Activated CD4-positive, alpha-beta T cell treated with anti-CD3 and anti-CD28 coated beads, Interleukin-2, amount 10 ng/mL, durations not matched to agents 7 days and 5 days (primary cell): ENCODE measurements at regions not wholly inside any gene's neighbourhood (a gene's known extent, or its start where the extent isn't known, plus 50 kb on each side); places are given as distances from the start of the nearest gene placed in this dataset.

Source experiments
- CTCF ChIA-PET: fragments of 350-600 bp; sonication (Branson Sonifier 250); formaldehyde crosslinking; loops from one replicate; lab custom pipeline; 2021; ENCODE audit warnings: antibody characterized with exemption; lab: Charles Lee
- POLR2A ChIA-PET: fragments of 350-600 bp; sonication (Branson Sonifier 250); formaldehyde crosslinking; loops from one replicate; lab custom pipeline; 2021; ENCODE audit warnings: antibody characterized with exemption; lab: Charles Lee
- DNase-seq: peaks from one replicate; pipeline ENCODE4 v3.0.0-alpha.2; 2020
- H3K27ac Mint-ChIP-seq: one replicate; pipeline ENCODE4 v1.8.0; 2021; ENCODE audit warnings: mild to moderate bottlenecking, moderate library complexity, mixed read lengths
- H3K27me3 Mint-ChIP-seq: one replicate; pipeline ENCODE4 v1.8.0; 2021; ENCODE audit warnings: mixed read lengths
- H3K36me3 Mint-ChIP-seq: one replicate; pipeline ENCODE4 v1.8.0; 2021; ENCODE audit warnings: low read depth, mixed read lengths
- H3K4me1 Mint-ChIP-seq: one replicate; pipeline ENCODE4 v1.8.0; 2021; ENCODE audit warnings: mixed read lengths
- H3K4me3 Mint-ChIP-seq: one replicate; pipeline ENCODE4 v1.8.0; 2021; ENCODE audit warnings: mild to moderate bottlenecking, moderate library complexity, mixed read lengths
- H3K9me3 Mint-ChIP-seq: one replicate; pipeline ENCODE4 v1.8.0; 2021; ENCODE audit warnings: mixed read lengths

GRCh38 chr18:10370716-10371115 is 83.7 kb upstream of the APCDD1 start:
- CTCF ChIA-PET, result no interaction called here
- POLR2A ChIA-PET, result no interaction called here

DNA sequence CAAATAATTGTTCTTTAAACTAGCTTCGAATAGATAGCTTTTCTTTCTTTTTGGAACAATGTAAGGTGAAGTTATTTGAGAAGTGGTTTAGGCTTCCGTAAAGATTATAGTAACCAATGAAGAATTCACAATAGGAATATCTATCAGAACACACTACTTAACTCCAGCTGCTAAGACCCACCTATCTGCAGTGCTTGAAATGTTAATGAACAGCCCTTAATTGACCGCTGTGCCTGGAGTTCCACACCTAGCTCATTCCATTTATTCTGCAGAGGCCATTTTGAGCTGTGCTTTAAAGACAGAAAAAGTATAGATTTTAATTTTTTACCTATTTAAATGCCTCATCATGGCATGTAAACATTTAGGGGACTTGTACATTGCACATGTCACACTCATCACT is 83.3 kb upstream of the APCDD1 start:
- CTCF ChIA-PET, result no interaction called here
- Mint-ChIP-seq H3K36me3 (no peaks in the 10 kb centered on the region), H3K27ac (no peak overlapping the region), H3K4me1 (no peaks in the 10 kb centered on the region), H3K4me3 (no peak overlapping the region), H3K27me3 (peaks cover 2% of the 10 kb centered on the region), H3K9me3 (no peaks in the 10 kb centered on the region)
- DNase-seq, result no peak
- POLR2A ChIA-PET, result interaction anchor here (0.7 kb wide), 1 partner anchor 30 kb away, joined by 4 read pairs; no protein-coding TSS in a partner anchor

More at GRCh38 chr18:10370716-10371115, 83.7 kb upstream of the APCDD1 start:
- H3K27me3 Mint-ChIP-seq, result peaks cover 2% of the 10 kb centered on the region
- H3K27ac Mint-ChIP-seq, result no peak overlapping the region
- no peak overlapping the region for H3K4me3 Mint-ChIP-seq
- no peaks in the 10 kb centered on the region for H3K4me1 Mint-ChIP-seq
- H3K36me3 Mint-ChIP-seq, result no peaks in the 10 kb centered on the region
- no peaks in the 10 kb centered on the region for H3K9me3 Mint-ChIP-seq
- no peak for DNase-seq

DNA sequence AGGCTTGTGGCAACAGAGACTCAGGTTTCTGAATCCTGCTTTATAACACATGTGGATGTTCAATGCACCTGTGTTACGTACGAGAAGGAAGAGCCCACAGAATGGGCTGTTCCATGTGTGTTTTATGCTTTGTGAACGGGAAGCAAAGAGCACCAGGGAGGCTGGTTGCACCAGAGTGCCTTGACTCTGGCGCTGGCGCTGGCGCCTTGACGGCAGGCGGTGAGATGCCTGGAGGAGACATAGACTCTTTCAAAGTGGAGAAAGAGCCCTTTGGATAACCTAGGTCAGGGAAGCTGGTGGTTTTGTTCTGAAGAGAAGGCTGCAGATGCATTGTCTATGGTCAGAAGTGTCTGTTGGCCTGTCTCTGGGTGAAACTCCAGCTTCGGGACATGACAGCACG is 80.2 kb upstream of the APCDD1 start:
- Mint-ChIP-seq H3K4me1 (no peaks in the 10 kb centered on the region), H3K27ac (no peak overlapping the region), H3K9me3 (no peaks in the 10 kb centered on the region), H3K4me3 (no peak overlapping the region), H3K36me3 (no peaks in the 10 kb centered on the region), H3K27me3 (peaks cover 6% of the 10 kb centered on the region)
- ChIA-PET CTCF (no interaction called here), POLR2A (no interaction called here)
- DNase-seq, result no peak

GRCh38 chr18:10374636-10375293 is 79.7 kb upstream of the APCDD1 start:
- Mint-ChIP-seq H3K4me1 (no peaks in the 10 kb centered on the region), H3K4me3 (no peak overlapping the region), H3K27ac (no peak overlapping the region), H3K27me3 (peaks cover 9% of the 10 kb centered on the region), H3K9me3 (no peaks in the 10 kb centered on the region), H3K36me3 (no peaks in the 10 kb centered on the region)
- POLR2A ChIA-PET, result no interaction called here
- no peak for DNase-seq
- CTCF ChIA-PET, result no interaction called here

GRCh38 chr18:10376731-10377130 is 77.7 kb upstream of the APCDD1 start:
- peaks cover 10% of the 10 kb centered on the region for H3K27me3 Mint-ChIP-seq
- no peak overlapping the region for H3K4me3 Mint-ChIP-seq
- H3K27ac Mint-ChIP-seq, result no peak overlapping the region
- no peaks in the 10 kb centered on the region for H3K9me3 Mint-ChIP-seq
- H3K36me3 Mint-ChIP-seq, result no peaks in the 10 kb centered on the region
- H3K4me1 Mint-ChIP-seq, result no peaks in the 10 kb centered on the region
- no peak for DNase-seq
- CTCF ChIA-PET, result no interaction called here
- POLR2A ChIA-PET, result no interaction called here

GRCh38 chr18:10377956-10378355 is 76.5 kb upstream of the APCDD1 start:
- Mint-ChIP-seq H3K27ac (no peak overlapping the region), H3K4me1 (no peaks in the 10 kb centered on the region), H3K27me3 (peaks cover 12% of the 10 kb centered on the region), H3K4me3 (no peak overlapping the region), H3K36me3 (no peaks in the 10 kb centered on the region), H3K9me3 (no peaks in the 10 kb centered on the region)
- ChIA-PET CTCF (no interaction called here), POLR2A (no interaction called here)
- DNase-seq, result no peak

DNA sequence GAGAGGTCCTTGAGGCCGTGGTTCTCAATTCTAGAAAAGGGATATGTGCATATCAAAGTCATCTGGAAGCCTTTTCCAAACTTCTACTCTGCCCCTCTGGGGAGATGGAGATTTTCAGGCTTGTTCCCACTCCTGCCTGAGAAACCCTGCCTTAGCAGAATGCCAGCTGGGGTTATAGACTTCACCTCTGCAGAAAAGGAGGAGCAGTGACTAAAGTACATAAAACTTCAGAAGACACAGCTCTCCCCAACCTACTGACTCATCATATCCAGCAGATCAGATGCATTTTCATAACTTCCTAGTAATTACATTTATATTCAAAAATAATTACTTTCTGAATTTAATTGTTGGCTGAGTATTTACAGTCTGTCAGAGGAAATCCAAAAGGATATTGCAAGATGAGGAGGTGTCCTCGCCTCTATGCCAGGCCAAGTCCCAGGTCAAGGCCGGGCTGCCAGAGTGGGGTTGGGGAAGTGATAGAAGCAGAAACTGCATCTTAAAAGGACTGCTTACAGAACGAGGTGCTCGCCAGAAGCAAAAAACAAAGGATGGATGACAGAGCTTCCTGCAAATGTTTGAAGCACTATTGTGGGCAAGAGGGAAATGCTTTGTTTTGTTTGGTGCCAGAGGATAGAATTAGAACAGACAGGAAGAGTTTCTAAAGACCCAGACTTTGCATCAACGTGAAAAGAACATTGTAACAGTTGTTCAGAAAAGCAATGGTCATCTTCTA is 75.6 kb upstream of the APCDD1 start:
- DNase-seq, result no peak
- POLR2A ChIA-PET, result no interaction called here
- Mint-ChIP-seq H3K36me3 (no peaks in the 10 kb centered on the region), H3K4me1 (no peaks in the 10 kb centered on the region), H3K9me3 (no peaks in the 10 kb centered on the region), H3K27me3 (peaks cover 15% of the 10 kb centered on the region), H3K4me3 (no peak overlapping the region), H3K27ac (no peak overlapping the region)
- CTCF ChIA-PET, result no interaction called here

DNA sequence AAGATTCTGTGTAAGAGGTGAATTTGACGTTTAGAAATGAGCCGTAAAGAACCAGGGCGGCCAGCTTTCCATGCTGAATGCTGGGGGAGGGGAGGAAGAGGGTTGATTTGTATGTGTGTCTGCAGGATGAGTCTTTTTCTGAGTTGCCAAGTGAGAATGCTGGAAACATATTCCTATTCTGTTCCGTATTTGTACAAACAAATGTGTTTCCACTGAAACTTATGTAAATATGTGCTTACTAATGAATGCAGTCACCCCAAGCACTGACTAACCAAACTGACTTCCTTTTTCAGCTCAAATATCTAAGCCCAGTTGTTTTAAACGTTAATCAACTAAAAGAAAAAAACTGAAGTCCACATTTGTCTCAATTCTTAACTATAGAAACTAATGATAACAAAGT is 74.9 kb upstream of the APCDD1 start:
- no peak overlapping the region for H3K4me3 Mint-ChIP-seq

GRCh38 chr18:10381516-10381915 is 72.9 kb upstream of the APCDD1 start:
- CTCF ChIA-PET, result no interaction called here
- POLR2A ChIA-PET, result no interaction called here
- DNase-seq, result no peak
- Mint-ChIP-seq H3K4me3 (no peak overlapping the region), H3K27me3 (peaks cover 15% of the 10 kb centered on the region), H3K27ac (no peak overlapping the region), H3K4me1 (no peaks in the 10 kb centered on the region), H3K9me3 (no peaks in the 10 kb centered on the region), H3K36me3 (no peaks in the 10 kb centered on the region)

More for the DNA sequence above, 74.9 kb upstream of the APCDD1 start:
- peaks cover 15% of the 10 kb centered on the region for H3K27me3 Mint-ChIP-seq
- H3K9me3 Mint-ChIP-seq, result no peaks in the 10 kb centered on the region
- H3K27ac Mint-ChIP-seq, result no peak overlapping the region
- no peak for DNase-seq
- H3K4me1 Mint-ChIP-seq, result no peaks in the 10 kb centered on the region
- H3K36me3 Mint-ChIP-seq, result no peaks in the 10 kb centered on the region
- ChIA-PET CTCF (no interaction called here), POLR2A (no interaction called here)

DNA sequence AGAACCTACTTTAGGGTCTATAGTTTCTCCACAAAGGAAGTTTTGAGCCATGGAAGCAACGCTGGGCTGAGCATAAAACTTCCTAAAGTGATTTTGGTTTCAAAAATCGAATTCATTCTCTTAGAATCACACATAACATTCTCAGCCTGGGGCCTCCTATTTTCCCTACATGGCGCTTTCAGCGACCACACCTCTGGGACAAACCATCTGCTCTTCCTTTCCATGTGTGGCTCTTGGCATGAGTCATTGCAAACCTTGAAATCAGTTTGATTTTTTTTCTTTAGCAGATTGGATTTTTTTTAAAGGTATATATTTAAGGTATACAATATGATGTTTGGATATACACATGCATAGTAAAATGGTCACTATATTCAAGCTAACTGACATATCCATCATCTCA is 72.5 kb upstream of the APCDD1 start:
- Mint-ChIP-seq H3K4me1 (no peaks in the 10 kb centered on the region), H3K27me3 (peaks cover 15% of the 10 kb centered on the region), H3K4me3 (no peak overlapping the region), H3K36me3 (no peaks in the 10 kb centered on the region), H3K27ac (no peak overlapping the region), H3K9me3 (no peaks in the 10 kb centered on the region)
- no peak for DNase-seq
- CTCF ChIA-PET, result no interaction called here
- POLR2A ChIA-PET, result no interaction called here

DNA sequence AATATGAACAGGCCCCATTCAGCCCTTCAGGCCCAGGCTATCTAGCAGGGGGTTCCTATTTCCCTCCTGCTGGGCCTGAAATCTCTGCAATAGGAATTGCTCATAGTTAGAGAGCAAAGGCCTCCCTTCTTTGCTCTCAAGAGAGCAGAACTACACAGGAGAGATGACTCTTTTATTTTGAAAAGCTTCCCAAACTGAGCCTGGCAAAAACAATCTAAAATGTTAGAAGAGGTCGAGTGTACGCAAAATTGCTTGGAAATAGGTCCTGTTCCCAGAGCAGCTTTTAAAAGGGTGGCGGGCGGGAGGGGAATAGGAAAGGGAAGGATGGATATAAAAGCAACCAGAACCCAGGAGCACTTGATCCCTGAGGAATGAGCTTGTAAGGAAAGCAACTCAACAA is 68.4 kb upstream of the APCDD1 start:
- DNase-seq, result no peak
- Mint-ChIP-seq H3K4me3 (no peak overlapping the region), H3K4me1 (no peaks in the 10 kb centered on the region), H3K36me3 (no peaks in the 10 kb centered on the region), H3K27ac (no peak overlapping the region), H3K9me3 (no peaks in the 10 kb centered on the region), H3K27me3 (peaks cover 16% of the 10 kb centered on the region)
- POLR2A ChIA-PET, result no interaction called here
- CTCF ChIA-PET, result no interaction called here

- H3K36me3 Mint-ChIP-seq, result peaks cover 3% of the 10 kb centered on the region
- DNase-seq, result no peak
- peaks cover 9% of the 10 kb centered on the region for H3K4me1 Mint-ChIP-seq
- POLR2A ChIA-PET, result no interaction called here
- CTCF ChIA-PET, result no interaction called here
- peaks cover 16% of the 10 kb centered on the region for H3K27me3 Mint-ChIP-seq
- H3K4me3 Mint-ChIP-seq, result no peak overlapping the region
- no peak overlapping the region for H3K27ac Mint-ChIP-seq
- H3K9me3 Mint-ChIP-seq, result no peaks in the 10 kb centered on the region
Measured at GRCh38 chr18:10386956-10387355, 67.5 kb upstream of the APCDD1 start.

GRCh38 chr18:10387399-10387798 is 67.0 kb upstream of the APCDD1 start:
- CTCF ChIA-PET, result no interaction called here
- peaks cover 15% of the 10 kb centered on the region for H3K27me3 Mint-ChIP-seq

More at GRCh38 chr18:10387399-10387798, 67.0 kb upstream of the APCDD1 start:
- H3K36me3 Mint-ChIP-seq, result peaks cover 3% of the 10 kb centered on the region
- no peak for DNase-seq
- H3K9me3 Mint-ChIP-seq, result no peaks in the 10 kb centered on the region
- POLR2A ChIA-PET, result no interaction called here
- H3K4me1 Mint-ChIP-seq, result peaks cover 11% of the 10 kb centered on the region
- no peak overlapping the region for H3K27ac Mint-ChIP-seq
- H3K4me3 Mint-ChIP-seq, result no peak overlapping the region
